Osteocyte (in vitro differentiated cells): ENCODE measurements at regions not wholly inside any gene's neighbourhood (a gene's known extent, or its start where the extent isn't known, plus 50 kb on each side); places are given as distances from the start of the nearest gene placed in this dataset.

Experiments used
- DNase-seq: peaks from one replicate; pipeline ENCODE4 v3.0.0; 2021; ENCODE audit warnings: mixed read lengths; ENCODE audit not compliant: unreplicated experiment; ENCODE audit errors: extremely low spot score
- H3K27ac Mint-ChIP-seq: one replicate; pipeline ENCODE4 v1.8.0; 2021; ENCODE audit warnings: mild to moderate bottlenecking, mixed read lengths; ENCODE audit not compliant: unreplicated experiment
- H3K27me3 Mint-ChIP-seq: one replicate; pipeline ENCODE4 v1.8.0; 2021; ENCODE audit warnings: mixed read lengths; ENCODE audit not compliant: unreplicated experiment
- H3K36me3 Mint-ChIP-seq: one replicate; pipeline ENCODE4 v1.8.0; 2021; ENCODE audit warnings: mixed read lengths; ENCODE audit not compliant: unreplicated experiment
- H3K4me1 Mint-ChIP-seq: one replicate; pipeline ENCODE4 v1.8.0; 2021; ENCODE audit warnings: mixed read lengths; ENCODE audit not compliant: unreplicated experiment
- H3K4me3 Mint-ChIP-seq: one replicate; pipeline ENCODE4 v1.8.0; 2021; ENCODE audit warnings: mild to moderate bottlenecking, moderate library complexity, mixed read lengths; ENCODE audit not compliant: unreplicated experiment
- H3K9me3 Mint-ChIP-seq: one replicate; pipeline ENCODE4 v1.8.0; 2021; ENCODE audit warnings: mixed read lengths; ENCODE audit not compliant: unreplicated experiment
- TF ChIP-seq, protein P1 (sequence below): fragments of 200-600 bp; sonication (generic); IDR thresholded peaks from 2 replicates; pipeline ENCODE4 v1.5.0; 2021; ENCODE audit warnings: antibody characterized with exemption, mild to moderate bottlenecking, moderate library complexity

DNA sequence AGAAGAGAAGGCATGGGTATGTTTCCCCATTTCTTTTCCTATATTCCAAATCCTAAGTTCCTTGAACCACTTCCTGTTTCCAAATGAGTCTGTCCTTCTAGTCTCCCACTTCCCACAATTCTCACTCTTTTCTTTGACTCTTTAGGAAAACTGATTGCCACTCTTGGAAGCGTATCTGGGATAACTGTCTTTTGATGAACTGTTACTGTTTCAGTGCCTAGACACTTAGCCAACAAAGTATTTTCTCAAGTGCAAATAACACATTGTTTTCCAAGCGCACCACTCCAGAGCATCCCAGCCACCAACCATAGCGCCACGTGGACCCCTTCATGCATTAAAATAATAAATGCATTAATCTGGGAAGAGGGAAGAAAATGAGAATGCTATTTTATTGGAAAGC lies 342.8 kb downstream of the MTX2 start:
- no peak overlapping the region for H3K27ac Mint-ChIP-seq
- TF ChIP-seq, protein P1, sequence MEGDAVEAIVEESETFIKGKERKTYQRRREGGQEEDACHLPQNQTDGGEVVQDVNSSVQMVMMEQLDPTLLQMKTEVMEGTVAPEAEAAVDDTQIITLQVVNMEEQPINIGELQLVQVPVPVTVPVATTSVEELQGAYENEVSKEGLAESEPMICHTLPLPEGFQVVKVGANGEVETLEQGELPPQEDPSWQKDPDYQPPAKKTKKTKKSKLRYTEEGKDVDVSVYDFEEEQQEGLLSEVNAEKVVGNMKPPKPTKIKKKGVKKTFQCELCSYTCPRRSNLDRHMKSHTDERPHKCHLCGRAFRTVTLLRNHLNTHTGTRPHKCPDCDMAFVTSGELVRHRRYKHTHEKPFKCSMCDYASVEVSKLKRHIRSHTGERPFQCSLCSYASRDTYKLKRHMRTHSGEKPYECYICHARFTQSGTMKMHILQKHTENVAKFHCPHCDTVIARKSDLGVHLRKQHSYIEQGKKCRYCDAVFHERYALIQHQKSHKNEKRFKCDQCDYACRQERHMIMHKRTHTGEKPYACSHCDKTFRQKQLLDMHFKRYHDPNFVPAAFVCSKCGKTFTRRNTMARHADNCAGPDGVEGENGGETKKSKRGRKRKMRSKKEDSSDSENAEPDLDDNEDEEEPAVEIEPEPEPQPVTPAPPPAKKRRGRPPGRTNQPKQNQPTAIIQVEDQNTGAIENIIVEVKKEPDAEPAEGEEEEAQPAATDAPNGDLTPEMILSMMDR = no peak
- H3K4me3 Mint-ChIP-seq = no peak overlapping the region
- peaks cover 2% of the 10 kb centered on the region for H3K27me3 Mint-ChIP-seq
- H3K4me1 Mint-ChIP-seq = no peaks in the 10 kb centered on the region
- no peaks in the 10 kb centered on the region for H3K9me3 Mint-ChIP-seq
- no peak for DNase-seq
- H3K36me3 Mint-ChIP-seq = no peaks in the 10 kb centered on the region

- TF ChIP-seq, protein P1 = no peak
Measured at GRCh38 chr2:176612736-176613135, 343.5 kb downstream of the MTX2 start.

DNA sequence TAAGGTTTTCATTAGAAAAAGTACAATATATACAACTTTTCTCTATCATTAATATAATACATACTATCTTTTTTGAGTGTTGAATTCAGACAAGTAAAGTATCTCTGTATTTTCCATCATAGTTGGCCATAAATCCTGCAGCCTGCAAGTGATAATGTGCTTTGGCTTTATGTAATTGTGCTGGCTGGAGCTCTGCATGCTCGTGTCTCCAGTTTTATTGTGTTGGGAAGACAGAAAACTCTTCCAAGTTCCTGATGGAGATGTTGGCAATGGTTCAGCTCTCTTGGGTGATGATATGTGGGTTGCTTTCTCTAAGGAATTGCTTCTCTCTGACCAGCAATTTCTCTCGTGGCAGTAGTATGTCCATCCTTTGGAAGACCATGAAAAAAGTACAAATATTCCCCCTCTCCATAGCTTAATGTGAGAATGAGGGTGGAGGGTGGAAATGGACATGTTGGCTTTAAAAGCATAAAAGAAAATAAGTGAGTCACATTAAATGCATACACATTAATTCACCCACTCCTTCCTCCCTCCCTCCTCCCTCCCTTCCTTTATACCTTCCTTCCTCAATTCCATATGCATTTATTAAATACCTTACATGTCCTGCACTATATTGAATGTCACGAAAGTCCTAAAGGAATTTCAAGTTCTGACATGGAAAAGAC lies 344.2 kb downstream of the MTX2 start:
- Mint-ChIP-seq H3K36me3 (no peaks in the 10 kb centered on the region), H3K27ac (no peak overlapping the region), H3K27me3 (peaks cover 2% of the 10 kb centered on the region), H3K4me1 (no peaks in the 10 kb centered on the region), H3K4me3 (no peak overlapping the region), H3K9me3 (no peaks in the 10 kb centered on the region)
- DNase-seq = no peak
- TF ChIP-seq, protein P1 = no peak

More at GRCh38 chr2:176612736-176613135, 343.5 kb downstream of the MTX2 start:
- Mint-ChIP-seq H3K27me3 (peaks cover 2% of the 10 kb centered on the region), H3K9me3 (no peaks in the 10 kb centered on the region), H3K4me1 (no peaks in the 10 kb centered on the region), H3K4me3 (no peak overlapping the region), H3K36me3 (no peaks in the 10 kb centered on the region), H3K27ac (no peak overlapping the region)
- DNase-seq = no peak

- DNase-seq = no peak
- Mint-ChIP-seq H3K4me3 (no peak overlapping the region), H3K27me3 (peaks cover 2% of the 10 kb centered on the region), H3K36me3 (no peaks in the 10 kb centered on the region), H3K9me3 (no peaks in the 10 kb centered on the region), H3K4me1 (no peaks in the 10 kb centered on the region), H3K27ac (no peak overlapping the region)
- TF ChIP-seq, protein P1 = no peak
Measured at GRCh38 chr2:176614049-176614448, 344.8 kb downstream of the MTX2 start.

DNA sequence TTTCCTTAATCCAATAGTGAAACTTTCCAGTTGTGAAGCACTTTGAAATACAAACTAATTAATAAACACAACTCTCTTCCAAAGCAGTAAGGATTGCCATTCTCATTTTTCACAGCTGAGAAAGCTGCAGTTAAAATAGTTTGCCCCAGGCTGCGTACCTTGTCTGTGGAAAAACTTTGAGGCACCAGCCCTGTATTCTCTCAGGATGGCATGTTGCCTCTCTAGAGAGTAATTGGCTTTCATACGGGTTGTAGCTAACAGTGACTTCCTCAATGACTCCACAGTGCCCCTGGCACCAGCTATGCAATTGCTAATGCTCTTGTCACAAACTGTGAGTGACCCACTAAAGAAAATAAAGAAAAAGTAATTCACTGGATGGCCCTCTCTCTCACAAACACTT lies 345.7 kb downstream of the MTX2 start:
- Mint-ChIP-seq H3K4me3 (no peak overlapping the region), H3K4me1 (no peaks in the 10 kb centered on the region), H3K27ac (no peak overlapping the region), H3K27me3 (no peaks in the 10 kb centered on the region), H3K36me3 (no peaks in the 10 kb centered on the region), H3K9me3 (no peaks in the 10 kb centered on the region)
- TF ChIP-seq, protein P1 = no peak
- no peak for DNase-seq
